HepG2 (cell line): ENCODE measurements at regions not wholly inside any gene's neighbourhood (a gene's known extent, or its start where the extent isn't known, plus 50 kb on each side); places are given as distances from the start of the nearest gene placed in this dataset.

Experiments
- ATAC-seq: fragments of 200-7000 bp; cut with Tn5 transposase; 3 replicates; pipeline ENCODE4 v1.9.1; 2020; ENCODE audit warnings: mild to moderate bottlenecking, moderate library complexity
- BruUV-seq: library from RNA; stranded (reverse); fragments of 400-500 nt; replicated peaks from 2 replicates; lab custom pipeline; 2021; lab: Mats Ljungman, UMichigan
- CTCF ChIA-PET: fragments of 300-600 bp; formaldehyde crosslinking; extraction: SDS; loops from one replicate; lab custom pipeline; 2021; ENCODE audit warnings: low total read pairs, inconsistent platforms, low intra/inter-chr PET ratio; lab: Yijun Ruan, JAX
- POLR2A ChIA-PET: fragments of 350-600 bp; sonication (Branson Sonifier 250); formaldehyde crosslinking; loops from one replicate; lab custom pipeline; 2020; ENCODE audit warnings: antibody characterized with exemption, inconsistent platforms; lab: Yijun Ruan, JAX
- DNase-seq: peaks from one replicate; pipeline ENCODE4 v3.0.0-alpha.2; 2015; ENCODE audit warnings: low spot score
- FAIRE-seq: peaks from 3 replicates; lab custom pipeline; 2011; peaks lifted over from hg19 to GRCh38; lab: Jason Lieb, UNC
- H2AFZ ChIP-seq: one replicate; pipeline ENCODE4 v1.6.1; 2011; ENCODE audit warnings: low read length, inconsistent platforms
- H3K27ac ChIP-seq: fragments of 300-600 bp; 3 replicates; pipeline ENCODE4 v1.8.0; 2011; ENCODE audit warnings: mixed run types, mild to moderate bottlenecking, mixed read lengths, low read length, inconsistent platforms; ENCODE audit not compliant: insufficient read depth; ENCODE audit errors: extremely low read length
- H3K27me3 ChIP-seq, 2 experiments: fragments of 200-600 bp in 1 of 2; 2 replicates in 1 of 2; 3 replicates in 1 of 2; pipeline versions ENCODE4 v1.6.0 to v1.8.0; 2011; ENCODE audit warnings: low read length in 2 of 2, mild to moderate bottlenecking in 2 of 2, moderate library complexity in 2 of 2, inconsistent platforms in 1 of 2; ENCODE audit not compliant: insufficient read depth in 2 of 2, control insufficient read depth in 1 of 2
- H3K36me3 ChIP-seq, 2 experiments: fragments of 200-600 bp in 1 of 2; replicated peaks in 1 of 2; 2 replicates in 1 of 2; 3 replicates in 1 of 2; pipeline versions ENCODE4 v1.5.1 to v1.8.0; 2011; ENCODE audit warnings: low read length in 2 of 2, inconsistent platforms in 1 of 2; ENCODE audit not compliant: insufficient read depth in 2 of 2, control insufficient read depth in 1 of 2
- H3K4me1 ChIP-seq: 2 replicates; pipeline ENCODE4 v1.5.1; 2012; ENCODE audit warnings: low read length, inconsistent platforms; ENCODE audit not compliant: insufficient read depth
- H3K4me2 ChIP-seq: 2 replicates; pipeline ENCODE4 v1.6.0; 2011; ENCODE audit warnings: low read depth, low read length, inconsistent platforms
- H3K4me3 ChIP-seq, 3 experiments: fragments of 200-600 bp in 1 of 3; sonication (generic), shearing (Covaris generic) in 1 of 3; replicated peaks in 1 of 3; 2 replicates each; pipeline ENCODE4 v1.5.1; 2011 to 2016; ENCODE audit warnings: low read length in 3 of 3, inconsistent platforms in 2 of 3, low read depth in 2 of 3, mild to moderate bottlenecking in 2 of 3, control low read depth in 1 of 3, mixed read lengths in 1 of 3; ENCODE audit not compliant: insufficient read depth in 1 of 3
- H3K79me2 ChIP-seq: one replicate; pipeline ENCODE4 v1.6.1; 2011; ENCODE audit warnings: low read length, inconsistent platforms; ENCODE audit not compliant: insufficient read depth
- H3K9ac ChIP-seq: 2 replicates; pipeline ENCODE4 v1.6.0; 2011; ENCODE audit warnings: mild to moderate bottlenecking, low read depth, low read length, inconsistent platforms; ENCODE audit not compliant: insufficient read depth
- H3K9me3 ChIP-seq: 2 replicates; pipeline ENCODE4 v1.5.1; 2012; ENCODE audit warnings: mild to moderate bottlenecking, low read length
- H4K20me1 ChIP-seq: 2 replicates; pipeline ENCODE4 v1.6.0; 2011; ENCODE audit warnings: inconsistent platforms, mild to moderate bottlenecking, low read length, moderate library complexity; ENCODE audit not compliant: insufficient read depth
- ATF6 ChIP-seq: sonication (generic); formaldehyde crosslinking; conservative IDR thresholded peaks from 2 replicates; pipeline ENCODE4 v1.4.0; 2020; ENCODE audit warnings: missing genetic modification reagents
- ELF4 ChIP-seq: sonication (generic); formaldehyde crosslinking; IDR thresholded peaks from 2 replicates; pipeline ENCODE4 v1.5.0; 2020; ENCODE audit warnings: missing genetic modification reagents, mild to moderate bottlenecking, moderate library complexity, borderline replicate concordance
- HES4 ChIP-seq: sonication (generic); formaldehyde crosslinking; IDR thresholded peaks from 2 replicates; pipeline ENCODE4 v1.9.0; 2021; ENCODE audit warnings: mild to moderate bottlenecking, missing genetic modification reagents, borderline replicate concordance
- KLF12 ChIP-seq: sonication (generic); formaldehyde crosslinking; IDR thresholded peaks from 2 replicates; pipeline ENCODE4 v1.4.0; 2020; ENCODE audit warnings: missing genetic modification reagents, borderline replicate concordance
- MBNL3 ChIP-seq: fragments of 250-450 bp; sonication (Bioruptor Pico); conservative IDR thresholded peaks from 2 replicates; pipeline ENCODE4 v1.8.0; 2022; ENCODE audit warnings: mild to moderate bottlenecking, inconsistent platforms
- MTERF4 ChIP-seq: sonication (generic); formaldehyde crosslinking; IDR thresholded peaks from 2 replicates; pipeline ENCODE4 v1.8.0; 2023; ENCODE audit warnings: mild to moderate bottlenecking, missing genetic modification reagents
- NFYB ChIP-seq: sonication (generic); formaldehyde crosslinking; IDR thresholded peaks from 2 replicates; pipeline ENCODE4 v1.4.0; 2020; ENCODE audit warnings: missing genetic modification reagents
- NONO ChIP-seq, 2 experiments: fragments of 450-650 bp in 1 of 2; sonication (generic) in 1 of 2; formaldehyde crosslinking in 1 of 2; IDR thresholded peaks in 1 of 2; conservative IDR thresholded peaks in 1 of 2; 2 replicates each; pipeline versions ENCODE4 v1.6.1 to v1.8.0; 2017 to 2022; ENCODE audit warnings: mild to moderate bottlenecking in 1 of 2, missing genetic modification reagents in 1 of 2, moderate library complexity in 1 of 2
- NR3C1 ChIP-seq: sonication (generic); formaldehyde crosslinking; IDR thresholded peaks from 2 replicates; pipeline ENCODE4 v1.4.0; 2020; ENCODE audit warnings: missing genetic modification reagents
- NRL ChIP-seq: sonication (generic); formaldehyde crosslinking; IDR thresholded peaks from 2 replicates; pipeline ENCODE4 v1.5.0; 2020; ENCODE audit warnings: missing genetic modification reagents, mild to moderate bottlenecking, moderate library complexity, borderline replicate concordance
- SIX4 ChIP-seq: sonication (generic); formaldehyde crosslinking; IDR thresholded peaks from 2 replicates; pipeline ENCODE4 v1.4.0; 2020; ENCODE audit warnings: missing genetic modification reagents
- SMAD3 ChIP-seq: sonication (generic); formaldehyde crosslinking; IDR thresholded peaks from 2 replicates; pipeline ENCODE4 v1.4.0; 2020; ENCODE audit warnings: missing genetic modification reagents
- SP4 ChIP-seq: sonication (generic); formaldehyde crosslinking; IDR thresholded peaks from 2 replicates; pipeline ENCODE4 v1.8.1; 2023; ENCODE audit warnings: mild to moderate bottlenecking, missing genetic modification reagents
- TAF1 ChIP-seq: sonication (generic); formaldehyde crosslinking; IDR thresholded peaks from 2 replicates; pipeline ENCODE4 v1.4.0; 2020; ENCODE audit warnings: missing genetic modification reagents
- ZBED4 ChIP-seq: sonication (generic); formaldehyde crosslinking; IDR thresholded peaks from 2 replicates; pipeline ENCODE4 v1.4.0; 2020; ENCODE audit warnings: missing genetic modification reagents, borderline replicate concordance
- ZNF550 ChIP-seq: sonication (generic); formaldehyde crosslinking; IDR thresholded peaks from 2 replicates; pipeline ENCODE4 v1.4.0; 2020; ENCODE audit warnings: mild to moderate bottlenecking, missing genetic modification reagents, borderline replicate concordance
- ZNF569 ChIP-seq: sonication (generic); formaldehyde crosslinking; IDR thresholded peaks from 2 replicates; pipeline ENCODE4 v1.5.0; 2020; ENCODE audit warnings: mild to moderate bottlenecking, missing genetic modification reagents, moderate library complexity, borderline replicate concordance
- WGBS: methylation state at CpG from one replicate; pipeline ENCODE4 v1.1.6; 2017; ENCODE audit warnings: low lambda C conversion rate; 5-methylcytosine and 5-hydroxymethylcytosine counted together
- in situ Hi-C: cut with HindIII; loops from 2 replicates; pipeline ENCODE4 v1.10.0; 2017; ENCODE audit warnings: low pct_unique_long_range_greater_than_20kb; ENCODE audit not compliant: extremely low pct_ligation_motif_present
- intact Hi-C: fragments of 100-400 bp; cut with micrococcal nuclease; formaldehyde crosslinking; loops from one replicate; pipeline ENCODE4 v1.10.0; 2022; ENCODE audit not compliant: unreplicated experiment

GRCh38 chr2:7609974-7610373, 692.8 kb downstream of the RNF144A start (continued):
- TF ChIP-seq ATF6 (CRISPR knock-in tag) (no peak), NR3C1 (CRISPR knock-in tag) (no peak), KLF12 (CRISPR knock-in tag) (no peak), ZNF569 (CRISPR knock-in tag) (no peak), NRL (no peak)

- no peaks in the 10 kb centered on the region for H3K9me3 ChIP-seq
- no peak overlapping the region for H3K9ac ChIP-seq
- H3K4me1 ChIP-seq: no peaks in the 10 kb centered on the region
- no TSS peak for BruUV-seq
- DNase-seq (no peak), FAIRE-seq (no peak), ATAC-seq (no peak)
- CTCF ChIA-PET: no interaction called here
- no peak overlapping the region for H3K4me2 ChIP-seq
- no peaks in the 10 kb centered on the region for H3K36me3 ChIP-seq
- H3K4me3 ChIP-seq: no peak overlapping the region
- in situ Hi-C loops (no loop called here), intact Hi-C loops (no loop called here)
- no peak overlapping the region for H2AFZ ChIP-seq
- no peak overlapping the region for H3K27ac ChIP-seq
- no peaks in the 10 kb centered on the region for H3K27me3 ChIP-seq
- WGBS: 29% methylated on average over 4 of the region's 4 CpGs
- H4K20me1 ChIP-seq: no peaks in the 10 kb centered on the region
- no peaks in the 10 kb centered on the region for H3K79me2 ChIP-seq
- POLR2A ChIA-PET: no interaction called here
- no peak for TF ChIP-seq ZBED4
- TF ChIP-seq TAF1 (CRISPR knock-in tag): no peak
- TF ChIP-seq SIX4 (CRISPR knock-in tag): no peak
- TF ChIP-seq MBNL3 (CRISPR knock-in tag): no peak
- no peak for TF ChIP-seq SMAD3 (CRISPR knock-in tag)
- TF ChIP-seq NONO (IDR thresholded peaks at IDR 0.05): no peak
- no peak for TF ChIP-seq NONO (CRISPR knock-in tag; conservative IDR thresholded peaks at IDR 0.05)
- no peak for TF ChIP-seq ELF4 (CRISPR knock-in tag)
- no peak for TF ChIP-seq NFYB
- no peak for TF ChIP-seq MTERF4 (CRISPR knock-in tag)
- TF ChIP-seq HES4 (CRISPR knock-in tag): no peak
- no peak for TF ChIP-seq SP4 (CRISPR knock-in tag)
- no peak for TF ChIP-seq ZNF550 (CRISPR knock-in tag)
Measured at GRCh38 chr2:7611750-7612149, 694.5 kb downstream of the RNF144A start.
